ENCODE measurements at regions not wholly inside any gene's neighbourhood (a gene's known extent, or its start where the extent isn't known, plus 50 kb on each side); places are given as distances from the start of the nearest gene placed in this dataset.
A peak's percentile ranks its signal among the peaks of the same experiment; 100 is the strongest.
"Not testable (repeated sequence)": the region's sequence is repeated elsewhere in the genome, so short reads cannot be mapped to it uniquely, and the experiment has no call there.

GRCh38 chr2:67776276-67776675 lies 286.5 kb downstream of the C1D start:
- H3K27ac ChIP-seq = no peak overlapping the region
- no peak for DNase-seq
- TF ChIP-seq POLR2AphosphoS5 (IDR thresholded peaks at IDR 0.05) (no peak), EP300 (IDR thresholded peaks at IDR 0.05; ENCODE audit: low read depth) (no peak), CTCF (IDR thresholded peaks at IDR 0.05) (no peak), POLR2A (IDR thresholded peaks at IDR 0.05) (no peak)
- no peak overlapping the region for H3K4me3 ChIP-seq
- in situ Hi-C loops (cut with MboI; ENCODE audit: low pct_ligation_motif_present in 1 of 4, low pct_unique_long_range_greater_than_20kb in 1 of 4, low sequenced_read_pairs in 3 of 4) (no loop called here), intact Hi-C loops (cut with DNase I; ENCODE audit: low total_unique reads) (no loop called here)
- no peaks in the 10 kb centered on the region for H3K9me3 ChIP-seq
- no peaks in the 10 kb centered on the region for H3K4me1 ChIP-seq
- H3K36me3 ChIP-seq = no peaks in the 10 kb centered on the region
- H3K27me3 ChIP-seq = no peaks in the 10 kb centered on the region
- 57 to 67% methylated on average over 1 to 2 of the region's 2 CpGs for WGBS, 2 donors (ENCODE audit: low coverage in 1 of 2)

DNA sequence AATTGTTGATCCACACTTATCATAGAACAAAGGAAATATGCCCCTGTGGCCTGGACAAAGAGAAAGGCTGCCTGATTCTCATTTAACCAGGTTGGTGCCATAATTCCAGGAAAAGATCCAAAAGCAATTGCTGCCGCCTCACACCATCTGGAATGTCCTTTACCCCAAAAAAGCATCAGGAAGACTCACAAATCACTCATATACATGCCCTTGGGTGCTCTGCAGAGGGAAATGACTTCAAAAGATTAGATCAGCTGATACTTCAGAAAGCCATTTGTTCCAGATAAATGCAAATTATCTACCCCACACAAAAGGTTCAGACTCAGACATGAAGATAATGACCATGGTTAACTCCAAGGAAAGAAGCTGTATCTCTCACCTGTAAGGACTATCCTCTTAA lies 285.8 kb downstream of the C1D start:
- no peak overlapping the region for H3K4me3 ChIP-seq
- no peaks in the 10 kb centered on the region for H3K9me3 ChIP-seq
- DNase-seq = no peak
- TF ChIP-seq POLR2A (IDR thresholded peaks at IDR 0.05) (no peak), POLR2AphosphoS5 (IDR thresholded peaks at IDR 0.05) (no peak), EP300 (IDR thresholded peaks at IDR 0.05; ENCODE audit: low read depth) (no peak), CTCF (IDR thresholded peaks at IDR 0.05) (no peak)
- WGBS, 2 donors (ENCODE audit: low coverage in 1 of 2) = 63 to 83% methylated on average over 1 of the region's 1 CpG
- intact Hi-C loops (cut with DNase I; ENCODE audit: low total_unique reads) (no loop called here), in situ Hi-C loops (cut with MboI; ENCODE audit: low pct_ligation_motif_present in 1 of 4, low pct_unique_long_range_greater_than_20kb in 1 of 4, low sequenced_read_pairs in 3 of 4) (no loop called here)
- no peaks in the 10 kb centered on the region for H3K27me3 ChIP-seq
- H3K4me1 ChIP-seq = no peaks in the 10 kb centered on the region
- no peaks in the 10 kb centered on the region for H3K36me3 ChIP-seq
- H3K27ac ChIP-seq = no peak overlapping the region

DNA sequence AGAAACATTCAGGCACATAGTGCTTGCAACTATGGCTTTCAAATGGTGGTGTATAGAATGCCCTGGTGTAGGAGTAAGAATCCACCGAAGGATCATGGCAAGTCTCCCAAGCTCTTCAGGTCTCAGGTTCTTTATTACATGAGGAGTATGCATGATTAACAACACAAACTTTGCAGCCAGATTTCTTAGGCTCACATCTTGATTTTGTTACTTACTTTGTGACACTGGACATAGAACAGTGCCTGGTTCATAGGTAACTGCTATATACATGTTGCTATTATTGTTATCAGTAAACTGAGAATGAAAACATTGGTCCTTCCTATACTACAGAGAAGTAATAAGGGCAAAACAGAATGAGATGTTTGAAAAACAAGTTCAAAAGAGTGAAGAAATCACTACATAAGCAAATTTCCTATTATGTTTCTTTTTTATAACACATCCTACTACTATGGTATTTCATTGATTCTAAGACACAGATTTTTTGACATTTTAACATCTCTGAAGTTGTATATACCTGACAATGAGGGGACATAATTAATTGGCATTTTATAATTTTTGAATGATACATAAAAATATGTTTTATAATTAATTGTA lies 284.9 kb downstream of the C1D start:
- in situ Hi-C loops (cut with MboI; ENCODE audit: low pct_ligation_motif_present in 1 of 4, low pct_unique_long_range_greater_than_20kb in 1 of 4, low sequenced_read_pairs in 3 of 4) = no loop called here
- Histone ChIP-seq H3K4me1 (peaks cover 0 to 7% (median 2%) of the 10 kb centered on the region in 4 donors), H3K4me3 (no peak overlapping the region), H3K27me3 (no peaks in the 10 kb centered on the region), H3K9me3 (no peaks in the 10 kb centered on the region), H3K36me3 (no peaks in the 10 kb centered on the region), H3K27ac (no peak overlapping the region)
- intact Hi-C loops (cut with DNase I; ENCODE audit: low total_unique reads) = no loop called here
- TF ChIP-seq POLR2A (IDR thresholded peaks at IDR 0.05) = no peak
- TF ChIP-seq CTCF (IDR thresholded peaks at IDR 0.05) = no peak
- peak in 1 of 3 donors; percentile 54 for TF ChIP-seq POLR2AphosphoS5 (IDR thresholded peaks at IDR 0.05)
- no peak for TF ChIP-seq EP300 (IDR thresholded peaks at IDR 0.05; ENCODE audit: low read depth)
- DNase-seq = no peak
- 88 to 89% methylated on average over 1 of the region's 1 CpG for WGBS, 2 donors (ENCODE audit: low coverage in 1 of 2)

GRCh38 chr2:67780841-67781240 lies 282.0 kb downstream of the C1D start:
- H3K27ac ChIP-seq; in situ Hi-C loops (cut with MboI; ENCODE audit: low pct_ligation_motif_present in 1 of 4, low pct_unique_long_range_greater_than_20kb in 1 of 4, low sequenced_read_pairs in 3 of 4); H3K36me3 ChIP-seq; H3K9me3 ChIP-seq; H3K4me3 ChIP-seq; intact Hi-C loops (cut with DNase I; ENCODE audit: low total_unique reads); H3K27me3 ChIP-seq; DNase-seq: not testable (repeated sequence)
- WGBS, 2 donors (ENCODE audit: low coverage in 1 of 2) = 58 to 71% methylated on average over 5 of the region's 5 CpGs
- H3K4me1 ChIP-seq = peaks cover 0 to 11% (median 3%) of the 10 kb centered on the region in 4 donors

- Histone ChIP-seq H3K4me3 (no peak overlapping the region), H3K27me3 (no peaks in the 10 kb centered on the region), H3K27ac (peak overlapping the region in 3 of 4 donors; percentile 15 to 45 (median 21)), H3K36me3 (no peaks in the 10 kb centered on the region), H3K9me3 (no peaks in the 10 kb centered on the region), H3K4me1 (peaks cover 0 to 11% (median 3%) of the 10 kb centered on the region in 4 donors)
- in situ Hi-C loops (cut with MboI; ENCODE audit: low pct_ligation_motif_present in 1 of 4, low pct_unique_long_range_greater_than_20kb in 1 of 4, low sequenced_read_pairs in 3 of 4) = no loop called here
- DNase-seq = no peak
- 43 to 45% methylated on average over 2 to 4 of the region's 4 CpGs for WGBS, 2 donors (ENCODE audit: low coverage in 1 of 2)
- TF ChIP-seq CTCF (IDR thresholded peaks at IDR 0.05) (no peak), EP300 (IDR thresholded peaks at IDR 0.05; ENCODE audit: low read depth) (no peak), POLR2AphosphoS5 (IDR thresholded peaks at IDR 0.05) (no peak)
- intact Hi-C loops (cut with DNase I; ENCODE audit: low total_unique reads) = no loop called here
Measured at GRCh38 chr2:67782443-67782842, 280.4 kb downstream of the C1D start.

All from transverse colon (tissue), 4 donors.